K562 (cell line): ENCODE measurements at regions not wholly inside any gene's neighbourhood (a gene's known extent, or its start where the extent isn't known, plus 50 kb on each side); places are given as distances from the start of the nearest gene placed in this dataset.

Source experiments
- BHLHE40 ChIP-seq: IDR thresholded peaks from 2 replicates; pipeline ENCODE4 v1.6.1; 2011; ENCODE audit warnings: low read length, improper control_type of control experiment
- ETV1 ChIP-seq: fragments of 450-650 bp; conservative IDR thresholded peaks from 2 replicates; pipeline ENCODE4 v1.6.1; 2016; ENCODE audit warnings: missing genetic modification characterization, control low read depth, low read depth, missing compliant biosample characterization
- ILK ChIP-seq: fragments of 450-650 bp; IDR thresholded peaks from 2 replicates; pipeline ENCODE4 v1.6.1; 2016; ENCODE audit warnings: missing genetic modification characterization, low read depth, mild to moderate bottlenecking, missing compliant biosample characterization, moderate library complexity, borderline replicate concordance
- PHF21A ChIP-seq: fragments of 450-650 bp; IDR thresholded peaks from 2 replicates; pipeline ENCODE4 v1.6.1; 2017; ENCODE audit warnings: low read depth, borderline replicate concordance
- RAD21 ChIP-seq, 2 experiments: fragments of 250-450 bp in 1 of 2; fragments of 450-650 bp in 1 of 2; sonication (Bioruptor Pico) in 1 of 2; formaldehyde crosslinking in 1 of 2; IDR thresholded peaks in 1 of 2; conservative IDR thresholded peaks in 1 of 2; 2 replicates each; pipeline versions ENCODE4 v1.4.0 to v1.8.0; 2020 to 2022; ENCODE audit warnings: mild to moderate bottlenecking in 2 of 2, moderate library complexity in 1 of 2
- ZBTB11 ChIP-seq, 3 experiments: fragments of 200-800 bp in 1 of 3; fragments of 250-450 bp in 1 of 3; fragments of 450-650 bp in 1 of 3; sonication (Bioruptor Pico) in 1 of 3; sonication (Bioruptor generic) in 1 of 3; formaldehyde crosslinking in 1 of 3; IDR thresholded peaks; 2 replicates each; pipeline versions ENCODE4 v1.6.1 to v1.8.0; 2016 to 2022; ENCODE audit warnings: mild to moderate bottlenecking in 2 of 3, missing genetic modification characterization in 2 of 3, missing compliant biosample characterization in 1 of 3, moderate library complexity in 1 of 3

GRCh38 chr12:92002673-92003382 lies 142.8 kb downstream of the BTG1 start (continued):
- TF ChIP-seq ZBTB11 (CRISPR knock-in tag; IDR thresholded peaks at IDR 0.05) (0 out of 6 replicates have a peak, but pooled peaks of 1 of the 3 experiments have one; percentile 34), BHLHE40 (0 out of 2 replicates have a peak, but pooled peaks have one; percentile 18), ILK (tag) (no peak), ETV1 (tag) (peak; percentile 46; the same call in 1 of the 2 replicates), PHF21A (no peak), RAD21 (CRISPR knock-in tag; conservative IDR thresholded peaks at IDR 0.05 in 1 of 2, IDR thresholded peaks at IDR 0.05 in 1 of 2) (0 out of 4 replicates have a peak, but pooled peaks of 1 of the 2 experiments have one; percentile 13)
